Neural progenitor cell (in vitro differentiated cells): ENCODE measurements at regions not wholly inside any gene's neighbourhood (a gene's known extent, or its start where the extent isn't known, plus 50 kb on each side); places are given as distances from the start of the nearest gene placed in this dataset.

Source experiments
- CTCF ChIP-seq: fragments of 200-600 bp; sonication (generic); IDR thresholded peaks from 2 replicates; pipeline ENCODE4 v1.5.1; 2017; ENCODE audit warnings: antibody characterized with exemption, mild to moderate bottlenecking
- EZH2 ChIP-seq: fragments of 200-600 bp; sonication (generic); IDR thresholded peaks from 2 replicates; pipeline ENCODE4 v1.6.1; 2017; ENCODE audit warnings: antibody characterized with exemption, mild to moderate bottlenecking, moderate library complexity
- EZH2phosphoT487 ChIP-seq: fragments of 200-600 bp; sonication (generic); IDR thresholded peaks from 2 replicates; pipeline ENCODE4 v1.6.1; 2017; ENCODE audit warnings: antibody characterized with exemption

- no peak for TF ChIP-seq CTCF
- no peak for TF ChIP-seq EZH2phosphoT487
- TF ChIP-seq EZH2, result no peak
Observed at GRCh38 chr12:47007048-47007447, 72.4 kb upstream of the PCED1B start.
